Stomach (tissue), 4 donors: ENCODE measurements at regions not wholly inside any gene's neighbourhood (a gene's known extent, or its start where the extent isn't known, plus 50 kb on each side); places are given as distances from the start of the nearest gene placed in this dataset.

ENCODE experiments used
- EP300 ChIP-seq: sonication (generic); formaldehyde crosslinking; IDR thresholded peaks from one replicate; pipeline ENCODE4 v1.6.1; 2017; ENCODE audit warnings: antibody characterized with exemption
- POLR2A ChIP-seq, 4 donors: fragments of 450-650 bp; IDR thresholded peaks; one replicate each; pipeline ENCODE4 v1.6.1; 2016; ENCODE audit warnings: antibody characterized with exemption in 4 of 4, control low read depth in 2 of 4, mild to moderate bottlenecking in 1 of 4, moderate library complexity in 1 of 4
- POLR2AphosphoS5 ChIP-seq, 3 donors: sonication (generic); formaldehyde crosslinking; IDR thresholded peaks; one replicate each; pipeline ENCODE4 v1.6.1; 2016; ENCODE audit warnings: antibody characterized with exemption in 3 of 3
- TF ChIP-seq, protein P1 (sequence below), 7 experiments: fragments of 450-650 bp in 4 of 7; fragments of 200-600 bp in 3 of 7; sonication (generic) in 3 of 7; IDR thresholded peaks; one replicate each; pipeline ENCODE4 v1.5.1; 2016 to 2019; ENCODE audit warnings: antibody characterized with exemption in 7 of 7, control low read depth in 2 of 7, mild to moderate bottlenecking in 1 of 7

DNA sequence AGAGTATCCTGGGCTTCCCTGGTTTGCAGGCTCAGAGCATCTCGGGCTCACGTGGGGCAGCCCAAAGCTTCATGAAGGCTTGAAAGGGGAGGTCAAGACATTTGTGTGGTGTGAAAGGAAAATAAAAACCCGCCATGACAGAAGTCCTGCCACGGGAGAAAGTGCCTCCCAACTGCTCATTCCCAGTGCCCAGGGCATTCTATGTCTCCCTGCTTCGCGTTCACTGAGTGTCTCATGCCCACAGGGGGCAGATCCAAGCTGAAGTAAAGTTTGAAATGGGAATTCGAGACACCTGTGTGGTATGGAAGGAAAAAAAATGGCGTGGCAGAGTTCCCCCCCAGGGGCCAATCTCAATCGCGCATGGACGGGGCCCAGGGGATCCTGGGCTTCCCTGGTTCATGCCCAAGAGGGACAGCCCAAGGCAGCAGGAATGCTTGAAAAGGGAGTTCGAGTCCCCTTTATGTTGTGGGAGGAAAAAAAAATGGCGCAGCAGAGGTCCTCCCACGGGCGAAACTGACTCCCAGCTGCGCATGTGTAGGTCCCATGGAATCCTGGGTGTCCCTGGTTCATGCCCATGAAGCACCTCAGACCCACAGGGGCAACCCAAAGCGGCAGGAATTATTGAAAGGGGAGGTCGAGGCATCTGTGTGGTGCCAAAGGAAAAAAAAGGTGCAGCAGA lies 576.7 kb downstream of the ALG10 start:
- TF ChIP-seq EP300 (no peak), POLR2A (IDR thresholded peaks at IDR 0.05) (no peak), POLR2AphosphoS5 (IDR thresholded peaks at IDR 0.05) (no peak)
- TF ChIP-seq, protein P1, sequence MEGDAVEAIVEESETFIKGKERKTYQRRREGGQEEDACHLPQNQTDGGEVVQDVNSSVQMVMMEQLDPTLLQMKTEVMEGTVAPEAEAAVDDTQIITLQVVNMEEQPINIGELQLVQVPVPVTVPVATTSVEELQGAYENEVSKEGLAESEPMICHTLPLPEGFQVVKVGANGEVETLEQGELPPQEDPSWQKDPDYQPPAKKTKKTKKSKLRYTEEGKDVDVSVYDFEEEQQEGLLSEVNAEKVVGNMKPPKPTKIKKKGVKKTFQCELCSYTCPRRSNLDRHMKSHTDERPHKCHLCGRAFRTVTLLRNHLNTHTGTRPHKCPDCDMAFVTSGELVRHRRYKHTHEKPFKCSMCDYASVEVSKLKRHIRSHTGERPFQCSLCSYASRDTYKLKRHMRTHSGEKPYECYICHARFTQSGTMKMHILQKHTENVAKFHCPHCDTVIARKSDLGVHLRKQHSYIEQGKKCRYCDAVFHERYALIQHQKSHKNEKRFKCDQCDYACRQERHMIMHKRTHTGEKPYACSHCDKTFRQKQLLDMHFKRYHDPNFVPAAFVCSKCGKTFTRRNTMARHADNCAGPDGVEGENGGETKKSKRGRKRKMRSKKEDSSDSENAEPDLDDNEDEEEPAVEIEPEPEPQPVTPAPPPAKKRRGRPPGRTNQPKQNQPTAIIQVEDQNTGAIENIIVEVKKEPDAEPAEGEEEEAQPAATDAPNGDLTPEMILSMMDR (IDR thresholded peaks at IDR 0.05), result no peak
